ENCODE measurements at regions not wholly inside any gene's neighbourhood (a gene's known extent, or its start where the extent isn't known, plus 50 kb on each side); places are given as distances from the start of the nearest gene placed in this dataset.

- Mint-ChIP-seq H3K36me3 (no peaks in the 10 kb centered on the region), H3K4me1 (no peaks in the 10 kb centered on the region), H3K27ac (no peak overlapping the region), H3K9me3 (no peaks in the 10 kb centered on the region), H3K27me3 (ENCODE audit: low read depth in 2 of 2) (no peaks in the 10 kb centered on the region), H3K4me3 (no peak overlapping the region)
- ATAC-seq (no peak), DNase-seq (no peak)
- no peak for TF ChIP-seq CTCF (IDR thresholded peaks at IDR 0.05)
- intact Hi-C loops (cut with micrococcal nuclease): no loop called here
- no peak overlapping the region for H3K27ac ChIP-seq (ENCODE audit: low read length)
- 100% methylated on average over 1 of the region's 2 CpGs for WGBS (ENCODE audit: insufficient coverage)
- H3K4me3 ChIP-seq (ENCODE audit: low read length): no peak overlapping the region
- no peaks in the 10 kb centered on the region for H3K4me1 ChIP-seq (ENCODE audit: control insufficient read depth, insufficient read depth, low read length)
- H3K36me3 ChIP-seq (ENCODE audit: control insufficient read depth, insufficient read depth, low read length): no peaks in the 10 kb centered on the region
- no peaks in the 10 kb centered on the region for H3K9me3 ChIP-seq (ENCODE audit: control insufficient read depth, insufficient read depth, low read length)
- H3K27me3 ChIP-seq (ENCODE audit: control insufficient read depth, insufficient read depth, low read length): no peaks in the 10 kb centered on the region
Measured at GRCh38 chr1:101151286-101151685, 85.5 kb upstream of the S1PR1 start.

GRCh38 chr1:101150670-101151069 is 86.1 kb upstream of the S1PR1 start:
- Histone ChIP-seq H3K27ac (ENCODE audit: low read length) (no peak overlapping the region), H3K9me3 (ENCODE audit: control insufficient read depth, insufficient read depth, low read length) (no peaks in the 10 kb centered on the region), H3K36me3 (ENCODE audit: control insufficient read depth, insufficient read depth, low read length) (no peaks in the 10 kb centered on the region), H3K4me1 (ENCODE audit: control insufficient read depth, insufficient read depth, low read length) (no peaks in the 10 kb centered on the region), H3K27me3 (ENCODE audit: control insufficient read depth, insufficient read depth, low read length) (no peaks in the 10 kb centered on the region), H3K4me3 (ENCODE audit: low read length) (no peak overlapping the region)
- DNase-seq (no peak), ATAC-seq (no peak)
- WGBS (ENCODE audit: insufficient coverage): 97% methylated on average over 2 of the region's 5 CpGs
- Mint-ChIP-seq H3K27me3 (ENCODE audit: low read depth in 2 of 2) (no peaks in the 10 kb centered on the region), H3K4me1 (no peaks in the 10 kb centered on the region), H3K4me3 (no peak overlapping the region), H3K9me3 (no peaks in the 10 kb centered on the region), H3K27ac (no peak overlapping the region), H3K36me3 (no peaks in the 10 kb centered on the region)
- intact Hi-C loops (cut with micrococcal nuclease): no loop called here
- no peak for TF ChIP-seq CTCF (IDR thresholded peaks at IDR 0.05)

- H3K36me3 ChIP-seq (ENCODE audit: control insufficient read depth, insufficient read depth, low read length): no peaks in the 10 kb centered on the region
- H3K27me3 ChIP-seq (ENCODE audit: control insufficient read depth, insufficient read depth, low read length): no peaks in the 10 kb centered on the region
- DNase-seq: no peak
- H3K27me3 Mint-ChIP-seq (ENCODE audit: low read depth in 2 of 2): no peaks in the 10 kb centered on the region
- TF ChIP-seq CTCF (IDR thresholded peaks at IDR 0.05): no peak
- no peak for ATAC-seq
- WGBS (ENCODE audit: insufficient coverage): 98% methylated on average over 3 of the region's 4 CpGs
- no peak overlapping the region for H3K27ac ChIP-seq (ENCODE audit: low read length)
- no peaks in the 10 kb centered on the region for H3K9me3 Mint-ChIP-seq
- H3K36me3 Mint-ChIP-seq: no peaks in the 10 kb centered on the region
- no peak overlapping the region for H3K4me3 Mint-ChIP-seq
- H3K4me1 ChIP-seq (ENCODE audit: control insufficient read depth, insufficient read depth, low read length): no peaks in the 10 kb centered on the region
- H3K4me3 ChIP-seq (ENCODE audit: low read length): no peak overlapping the region
- intact Hi-C loops (cut with micrococcal nuclease): no loop called here
- no peaks in the 10 kb centered on the region for H3K4me1 Mint-ChIP-seq
- no peaks in the 10 kb centered on the region for H3K9me3 ChIP-seq (ENCODE audit: control insufficient read depth, insufficient read depth, low read length)
- no peak overlapping the region for H3K27ac Mint-ChIP-seq
Measured at GRCh38 chr1:101150266-101150665, 86.6 kb upstream of the S1PR1 start.

GRCh38 chr1:101148980-101149379 is 87.8 kb upstream of the S1PR1 start:
- H3K36me3 Mint-ChIP-seq: no peaks in the 10 kb centered on the region
- intact Hi-C loops (cut with micrococcal nuclease): no loop called here
- Histone ChIP-seq H3K27me3 (ENCODE audit: control insufficient read depth, insufficient read depth, low read length) (no peaks in the 10 kb centered on the region), H3K4me1 (ENCODE audit: control insufficient read depth, insufficient read depth, low read length) (no peaks in the 10 kb centered on the region), H3K27ac (ENCODE audit: low read length) (no peak overlapping the region), H3K36me3 (ENCODE audit: control insufficient read depth, insufficient read depth, low read length) (no peaks in the 10 kb centered on the region), H3K4me3 (ENCODE audit: low read length) (no peak overlapping the region), H3K9me3 (ENCODE audit: control insufficient read depth, insufficient read depth, low read length) (no peaks in the 10 kb centered on the region)
- no peaks in the 10 kb centered on the region for H3K27me3 Mint-ChIP-seq (ENCODE audit: low read depth in 2 of 2)
- 62% methylated on average over 3 of the region's 3 CpGs for WGBS (ENCODE audit: insufficient coverage)
- no peaks in the 10 kb centered on the region for H3K9me3 Mint-ChIP-seq
- no peak for TF ChIP-seq CTCF (IDR thresholded peaks at IDR 0.05)
- ATAC-seq (no peak), DNase-seq (no peak)
- no peak overlapping the region for H3K4me3 Mint-ChIP-seq
- H3K27ac Mint-ChIP-seq: no peak overlapping the region
- H3K4me1 Mint-ChIP-seq: no peaks in the 10 kb centered on the region

Data from natural killer cell (primary cell).